K562 (cell line): ENCODE measurements at regions not wholly inside any gene's neighbourhood (a gene's known extent, or its start where the extent isn't known, plus 50 kb on each side); places are given as distances from the start of the nearest gene placed in this dataset.

ENCODE experiments used
- ATAC-seq: fragments of 200-7000 bp; cut with Tn5 transposase; 3 replicates; pipeline ENCODE4 v1.9.1; 2020; ENCODE audit warnings: moderate library complexity
- BruUV-seq: library from RNA; stranded (reverse); fragments of 400-500 nt; replicated peaks from 2 replicates; lab custom pipeline; 2021; lab: Mats Ljungman, UMichigan
- CTCF ChIA-PET: fragments of 300-600 bp; formaldehyde crosslinking; extraction: SDS; loops from one replicate; lab custom pipeline; 2021; ENCODE audit warnings: low intra/inter-chr PET ratio; lab: Yijun Ruan, JAX
- POLR2A ChIA-PET: fragments of 300-600, 350-650 bp; sonication (Branson Sonifier 250); formaldehyde crosslinking; extraction: SDS; loops from one replicate; lab custom pipeline; 2021; ENCODE audit warnings: antibody characterized with exemption, inconsistent platforms; lab: Yijun Ruan, JAX
- DNase-seq, 4 experiments: peaks; one replicate each; pipeline versions ENCODE4 v3.0.0 to v3.0.0-alpha.2; 2011 to 2018; ENCODE audit warnings: low spot score in 3 of 4, mixed read lengths in 3 of 4; ENCODE audit errors: extremely low read depth in 1 of 4
- FAIRE-seq: peaks from 2 replicates; lab custom pipeline; 2011; peaks lifted over from hg19 to GRCh38; lab: Jason Lieb, UNC
- H2AFZ ChIP-seq: 2 replicates; pipeline ENCODE4 v1.6.0; 2011; ENCODE audit warnings: low read depth, low read length, control low read depth, inconsistent platforms
- H3K27ac ChIP-seq: fragments of 200-600 bp; 3 replicates; pipeline ENCODE4 v1.8.0; 2011; ENCODE audit warnings: low read depth, mild to moderate bottlenecking, control low read depth, inconsistent platforms, low read length, moderate library complexity, mixed read lengths; ENCODE audit errors: extremely low read depth
- H3K27me3 ChIP-seq, 2 experiments: fragments of 300-600 bp in 1 of 2; 2 replicates in 1 of 2; 3 replicates in 1 of 2; pipeline versions ENCODE4 v1.6.0 to v1.8.0; 2011; ENCODE audit warnings: inconsistent platforms in 2 of 2, low read length in 2 of 2, mild to moderate bottlenecking in 1 of 2, mixed read lengths in 1 of 2, moderate library complexity in 1 of 2; ENCODE audit not compliant: control insufficient read depth in 2 of 2, insufficient read depth in 2 of 2
- H3K36me3 ChIP-seq: fragments of 300-600 bp; 3 replicates; pipeline ENCODE4 v1.8.0; 2011; ENCODE audit warnings: mild to moderate bottlenecking, low read length, inconsistent platforms; ENCODE audit not compliant: control insufficient read depth, insufficient read depth
- H3K4me1 ChIP-seq, 2 experiments: fragments of 200-600 bp in 1 of 2; replicated peaks in 1 of 2; 2 replicates in 1 of 2; 3 replicates in 1 of 2; pipeline versions ENCODE4 v1.5.1 to v1.8.0; 2011; ENCODE audit warnings: inconsistent platforms in 2 of 2, low read length in 2 of 2, mild to moderate bottlenecking in 1 of 2, mixed read lengths in 1 of 2, moderate library complexity in 1 of 2; ENCODE audit not compliant: control insufficient read depth in 2 of 2, insufficient read depth in 2 of 2
- H3K4me2 ChIP-seq: 2 replicates; pipeline ENCODE4 v1.6.1; 2011; ENCODE audit warnings: low read length, control low read depth, inconsistent platforms, mixed read lengths; ENCODE audit not compliant: insufficient read depth
- H3K4me3 ChIP-seq: fragments of 200-600 bp; sonication (generic), shearing (Covaris generic); 2 replicates; pipeline ENCODE4 v1.5.1; 2016; ENCODE audit warnings: control low read depth, inconsistent platforms
- H3K79me2 ChIP-seq: fragments of 200-600 bp; 3 replicates; pipeline ENCODE4 v1.8.0; 2011; ENCODE audit warnings: low read length, inconsistent platforms; ENCODE audit not compliant: control insufficient read depth, insufficient read depth
- H3K9ac ChIP-seq, 2 experiments: 2 replicates each; pipeline versions ENCODE4 v1.6.0 to v1.6.1; 2011; ENCODE audit warnings: low read depth in 2 of 2, low read length in 2 of 2, control low read depth in 1 of 2, inconsistent platforms in 1 of 2, mild to moderate bottlenecking in 1 of 2, mixed read lengths in 1 of 2; ENCODE audit not compliant: insufficient read depth in 1 of 2
- H3K9me1 ChIP-seq: one replicate; pipeline ENCODE4 v1.6.0; 2011; ENCODE audit warnings: inconsistent platforms, mild to moderate bottlenecking, low read length, moderate library complexity; ENCODE audit not compliant: control insufficient read depth, insufficient read depth
- H3K9me3 ChIP-seq: replicated peaks from 2 replicates; pipeline ENCODE4 v1.5.1; 2011; ENCODE audit warnings: low read depth, low read length, inconsistent platforms; ENCODE audit not compliant: control insufficient read depth, insufficient read depth
- H4K20me1 ChIP-seq: replicated peaks from 2 replicates; pipeline ENCODE4 v1.6.1; 2011; ENCODE audit warnings: low read length, inconsistent platforms, mixed read lengths; ENCODE audit not compliant: control insufficient read depth, insufficient read depth
- CTBP1 ChIP-seq: fragments of 450-650 bp; IDR thresholded peaks from 2 replicates; pipeline ENCODE4 v1.6.1; 2016; ENCODE audit warnings: borderline replicate concordance
- DMBX1 ChIP-seq: fragments of 250-450 bp; sonication (Bioruptor Pico); IDR thresholded peaks from 2 replicates; pipeline ENCODE4 v1.8.0; 2022; ENCODE audit warnings: inconsistent platforms, mild to moderate bottlenecking, moderate library complexity, borderline replicate concordance
- HDAC8 ChIP-seq: fragments of 450-650 bp; IDR thresholded peaks from 2 replicates; pipeline ENCODE4 v1.6.1; 2016; ENCODE audit warnings: mild to moderate bottlenecking, missing genetic modification characterization, moderate library complexity, missing compliant biosample characterization
- KLF6 ChIP-seq: fragments of 250-450 bp; sonication (Bioruptor Pico); IDR thresholded peaks from 2 replicates; pipeline ENCODE4 v1.4.0; 2020; ENCODE audit warnings: mild to moderate bottlenecking, moderate library complexity, borderline replicate concordance
- NFE2 ChIP-seq: IDR thresholded peaks from 2 replicates; pipeline ENCODE4 v1.6.1; 2014; ENCODE audit warnings: antibody characterized with exemption, low read depth
- NR2C1 ChIP-seq, 2 experiments: fragments of 450-650 bp; IDR thresholded peaks; 2 replicates each; pipeline ENCODE4 v1.6.1; 2017; ENCODE audit warnings: mild to moderate bottlenecking in 2 of 2, antibody characterized with exemption in 1 of 2, inconsistent platforms in 1 of 2, missing compliant biosample characterization in 1 of 2, missing genetic modification characterization in 1 of 2
- POLR3A ChIP-seq: IDR thresholded peaks from 2 replicates; pipeline ENCODE4 v1.6.1; 2011; ENCODE audit warnings: borderline replicate concordance, mild to moderate bottlenecking, moderate library complexity; ENCODE audit not compliant: insufficient read length, insufficient read depth; ENCODE audit errors: extremely low read depth
- UBTF ChIP-seq, 2 experiments: IDR thresholded peaks; 2 replicates each; pipeline ENCODE4 v1.6.1; 2012; ENCODE audit warnings: improper control_type of control experiment in 2 of 2, low read depth in 2 of 2, low read length in 2 of 2, borderline replicate concordance in 1 of 2
- USF1 ChIP-seq: sonication (generic); formaldehyde crosslinking; IDR thresholded peaks from 2 replicates; pipeline ENCODE4 v1.9.0; 2022; ENCODE audit warnings: mild to moderate bottlenecking, missing genetic modification reagents
- ZNF174 ChIP-seq: fragments of 250-450 bp; sonication (Bioruptor Pico); IDR thresholded peaks from 2 replicates; pipeline ENCODE4 v1.4.0; 2020; ENCODE audit warnings: mild to moderate bottlenecking
- ZNF347 ChIP-seq: fragments of 450-650 bp; formaldehyde crosslinking; IDR thresholded peaks from 2 replicates; pipeline ENCODE4 v1.4.0; 2020; ENCODE audit warnings: low read depth, mild to moderate bottlenecking, moderate library complexity
- WGBS: fragments of 100-300 bp; shearing (Covaris generic); methylation state at CpG from one replicate; pipeline ENCODE4 v1.1.6; 2016; ENCODE audit warnings: low coverage, mixed read lengths; ENCODE audit not compliant: insufficient coverage; ENCODE audit errors: missing lambda C conversion rate; 5-methylcytosine and 5-hydroxymethylcytosine counted together
- in situ Hi-C: fragments of 300-500 bp; cut with MboI; formaldehyde crosslinking; loops from 4 replicates; pipeline ENCODE4 v1.15.0; 2018; ENCODE audit warnings: inconsistent platforms, mixed read lengths
- intact Hi-C: fragments of 100-400 bp; cut with micrococcal nuclease; formaldehyde crosslinking; loops from 2 replicates; pipeline ENCODE4 v1.14.2; 2022

GRCh38 chr4:165743422-165743821 lies 129.6 kb upstream of the TLL1 start (continued):
- TF ChIP-seq NR2C1 (IDR thresholded peaks at IDR 0.05) (no peak), NR2C1 (tag; IDR thresholded peaks at IDR 0.05) (no peak)
- TF ChIP-seq, all 486 proteins: peak for 4

GRCh38 chr4:165744370-165744769 lies 128.7 kb upstream of the TLL1 start:
- 14% methylated on average over 1 of the region's 1 CpG for WGBS
- no peak overlapping the region for H3K4me2 ChIP-seq
- H3K4me1 ChIP-seq, result no peaks in the 10 kb centered on the region
- in situ Hi-C loops (no loop called here), intact Hi-C loops (no loop called here)
- ChIA-PET CTCF (no interaction called here), POLR2A (no interaction called here)
- H3K4me3 ChIP-seq, result no peak overlapping the region
- no peak overlapping the region for H3K9ac ChIP-seq
- no peaks in the 10 kb centered on the region for H3K9me1 ChIP-seq
- H2AFZ ChIP-seq, result no peak overlapping the region
- no peaks in the 10 kb centered on the region for H3K9me3 ChIP-seq
- BruUV-seq, result no TSS peak
- ATAC-seq (no peak), FAIRE-seq (no peak), DNase-seq (no peak)
- peaks cover 14% of the 10 kb centered on the region; the same call in 2 of the 3 replicates for H3K79me2 ChIP-seq
- H4K20me1 ChIP-seq, result no peaks in the 10 kb centered on the region
- H3K27ac ChIP-seq, result no peak overlapping the region
- no peaks in the 10 kb centered on the region for H3K27me3 ChIP-seq
- H3K36me3 ChIP-seq, result no peaks in the 10 kb centered on the region
- no peak for TF ChIP-seq UBTF (IDR thresholded peaks at IDR 0.05; ENCODE audit: borderline replicate concordance in 1 of 2, low read depth in 2 of 2, low read length in 2 of 2)
- no peak for TF ChIP-seq HDAC8 (tag)
- TF ChIP-seq CTBP1, result no peak
- no peak for TF ChIP-seq POLR3A
- no peak for TF ChIP-seq NFE2
- TF ChIP-seq USF1 (CRISPR knock-in tag), result no peak
- TF ChIP-seq KLF6 (CRISPR knock-in tag), result no peak
- no peak for TF ChIP-seq DMBX1 (CRISPR knock-in tag)
- no peak for TF ChIP-seq ZNF174
- TF ChIP-seq ZNF347, result no peak
- TF ChIP-seq, all 486 proteins: peak for 0
